ENCODE measurements at regions not wholly inside any gene's neighbourhood (a gene's known extent, or its start where the extent isn't known, plus 50 kb on each side); places are given as distances from the start of the nearest gene placed in this dataset.

DNA sequence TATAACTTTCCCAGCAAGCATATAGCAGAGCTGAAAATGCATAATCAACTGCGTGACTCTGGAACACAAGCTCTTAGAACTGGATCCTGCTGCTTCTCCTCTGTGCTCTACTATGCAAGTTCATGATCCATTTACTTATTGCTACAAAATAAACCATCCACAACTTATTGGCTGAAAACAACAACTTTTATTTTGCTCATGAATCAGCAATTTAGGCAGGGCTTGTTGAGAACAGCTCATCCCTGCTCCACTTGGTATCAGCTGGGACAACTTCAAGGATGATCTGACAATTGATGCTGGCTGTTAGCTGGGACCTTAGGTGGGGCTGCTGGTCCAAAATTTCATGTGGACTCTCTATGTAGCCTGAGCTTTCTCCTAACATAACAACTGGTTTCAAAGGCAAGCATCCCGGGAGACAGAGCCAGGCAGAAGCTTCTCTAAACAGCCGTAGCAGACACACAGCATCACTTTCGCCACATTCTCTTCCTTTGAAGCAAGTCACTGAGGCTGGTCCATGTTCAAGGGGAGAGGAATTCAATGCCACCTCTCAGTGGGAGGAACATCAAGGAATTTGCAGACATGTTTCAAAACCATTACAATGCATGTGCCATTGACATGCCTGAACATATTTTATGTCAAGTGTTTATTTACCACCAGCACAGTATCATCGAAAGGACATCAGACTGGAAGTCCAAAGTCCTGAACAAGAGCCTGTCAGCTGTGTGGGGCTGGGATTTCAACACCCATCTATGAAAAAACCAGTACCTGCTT, 153.1 kb upstream of the PKDCC start:
- intact Hi-C loops (cut with micrococcal nuclease), result no loop called here
- H3K4me1 ChIP-seq, result peaks cover 11% of the 10 kb centered on the region
- no peaks in the 10 kb centered on the region for H3K9me3 ChIP-seq (replicated peaks)
- no peaks in the 10 kb centered on the region for H3K36me3 ChIP-seq
- no peaks in the 10 kb centered on the region for H3K27me3 ChIP-seq (ENCODE audit: low read depth)
- no peak overlapping the region for H3K27ac ChIP-seq (replicated peaks)
- DNase-seq, result no peak
- no peak overlapping the region for H3K4me3 ChIP-seq
- TF ChIP-seq CTCF (IDR thresholded peaks at IDR 0.05; ENCODE audit: borderline replicate concordance), result no peak

- Histone ChIP-seq H3K4me3 (no peak overlapping the region), H3K27me3 (ENCODE audit: low read depth) (no peaks in the 10 kb centered on the region), H3K36me3 (no peaks in the 10 kb centered on the region), H3K9me3 (replicated peaks) (no peaks in the 10 kb centered on the region), H3K4me1 (peaks cover 11% of the 10 kb centered on the region), H3K27ac (replicated peaks) (no peak overlapping the region)
- intact Hi-C loops (cut with micrococcal nuclease), result no loop called here
- TF ChIP-seq CTCF (IDR thresholded peaks at IDR 0.05; ENCODE audit: borderline replicate concordance), result no peak
- DNase-seq, result no peak
Measured at GRCh38 chr2:41895334-41895664, 152.5 kb upstream of the PKDCC start.

DNA sequence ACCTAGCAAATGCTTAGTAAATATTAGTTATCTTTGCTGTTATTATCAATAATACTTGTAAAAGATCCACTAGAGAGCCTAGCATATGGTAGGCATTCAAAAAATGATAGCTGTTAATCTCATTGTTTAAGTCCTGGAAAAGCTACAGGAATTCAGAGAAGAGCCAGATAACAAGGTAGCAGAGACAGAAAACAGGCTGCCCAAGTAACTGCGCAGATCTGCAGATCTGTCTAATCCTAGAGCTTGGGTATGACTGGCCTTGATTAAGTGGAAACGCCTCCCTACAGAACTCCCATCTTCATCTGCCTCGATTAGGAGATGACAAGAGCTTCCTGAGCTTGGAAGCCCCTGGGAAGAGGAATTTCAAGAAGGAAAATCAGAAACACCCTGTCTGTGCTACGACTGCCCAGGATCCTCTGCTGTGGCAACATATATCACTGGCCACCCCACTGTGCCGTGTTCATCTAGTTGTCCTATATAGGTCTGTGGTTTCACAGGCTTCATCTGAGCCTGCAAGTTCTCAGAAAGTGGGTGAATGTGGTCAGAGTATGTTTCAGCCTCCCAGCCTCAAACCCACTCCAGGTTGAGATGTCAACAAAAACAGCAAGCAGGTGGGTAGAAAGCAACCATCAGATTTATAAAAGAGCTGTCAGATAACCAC, 151.5 kb upstream of the PKDCC start:
- TF ChIP-seq CTCF (IDR thresholded peaks at IDR 0.05; ENCODE audit: borderline replicate concordance), result no peak
- no peak overlapping the region for H3K4me3 ChIP-seq
- no peaks in the 10 kb centered on the region for H3K27me3 ChIP-seq (ENCODE audit: low read depth)
- no peaks in the 10 kb centered on the region for H3K36me3 ChIP-seq
- H3K27ac ChIP-seq (replicated peaks), result no peak overlapping the region
- H3K9me3 ChIP-seq (replicated peaks), result no peaks in the 10 kb centered on the region
- intact Hi-C loops (cut with micrococcal nuclease), result no loop called here
- peaks cover 11% of the 10 kb centered on the region for H3K4me1 ChIP-seq
- no peak for DNase-seq

GRCh38 chr2:41899189-41899588, 148.6 kb upstream of the PKDCC start:
- TF ChIP-seq CTCF (IDR thresholded peaks at IDR 0.05; ENCODE audit: borderline replicate concordance), result no peak
- no peak for DNase-seq
- H3K4me1 ChIP-seq, result peaks cover 11% of the 10 kb centered on the region
- H3K9me3 ChIP-seq (replicated peaks), result no peaks in the 10 kb centered on the region
- H3K36me3 ChIP-seq, result no peaks in the 10 kb centered on the region
- no peaks in the 10 kb centered on the region for H3K27me3 ChIP-seq (ENCODE audit: low read depth)
- no peak overlapping the region for H3K4me3 ChIP-seq
- H3K27ac ChIP-seq (replicated peaks), result no peak overlapping the region
- intact Hi-C loops (cut with micrococcal nuclease), result no loop called here

DNA sequence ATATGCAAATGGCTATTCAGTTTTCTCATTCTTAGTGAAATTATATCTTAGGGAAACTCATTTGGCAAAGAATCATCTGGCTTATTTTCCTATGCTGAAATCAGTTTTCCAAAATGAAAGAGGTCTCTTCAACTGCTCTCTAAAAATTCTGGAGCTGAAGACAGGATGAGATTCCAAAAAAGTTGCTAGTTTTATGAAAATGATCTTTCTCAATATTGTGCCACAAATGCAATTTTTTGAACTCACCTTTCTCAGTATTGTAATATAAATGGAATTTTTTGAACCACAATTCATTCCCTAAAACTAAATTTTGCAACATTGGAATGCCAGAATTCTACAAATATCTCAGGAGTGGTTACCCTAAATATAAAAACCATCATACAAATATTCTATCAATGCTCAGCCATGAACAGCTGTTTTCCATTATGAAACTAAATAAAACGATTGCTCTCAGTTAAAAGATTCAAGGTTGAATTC, 147.7 kb upstream of the PKDCC start:
- H3K4me1 ChIP-seq, result peaks cover 8% of the 10 kb centered on the region
- intact Hi-C loops (cut with micrococcal nuclease), result no loop called here
- H3K4me3 ChIP-seq, result no peak overlapping the region
- no peak overlapping the region for H3K27ac ChIP-seq (replicated peaks)
- DNase-seq, result no peak
- no peaks in the 10 kb centered on the region for H3K9me3 ChIP-seq (replicated peaks)
- no peaks in the 10 kb centered on the region for H3K27me3 ChIP-seq (ENCODE audit: low read depth)
- no peak for TF ChIP-seq CTCF (IDR thresholded peaks at IDR 0.05; ENCODE audit: borderline replicate concordance)
- no peaks in the 10 kb centered on the region for H3K36me3 ChIP-seq

Data from left ventricle myocardium inferior (tissue), 1 donor.